Lower leg skin (tissue), 3 donors: ENCODE measurements at regions not wholly inside any gene's neighbourhood (a gene's known extent, or its start where the extent isn't known, plus 50 kb on each side); places are given as distances from the start of the nearest gene placed in this dataset.

ENCODE experiments used
- CTCF ChIP-seq, 3 donors: fragments of 450-650 bp; IDR thresholded peaks; one replicate each; pipeline ENCODE4 v1.5.1; 2016; ENCODE audit warnings: antibody characterized with exemption in 3 of 3, mild to moderate bottlenecking in 3 of 3, moderate library complexity in 2 of 3
- POLR2A ChIP-seq, 2 donors: fragments of 450-650 bp; IDR thresholded peaks; one replicate each; pipeline ENCODE4 v1.6.1; 2016 to 2017; ENCODE audit warnings: antibody characterized with exemption in 2 of 2, mild to moderate bottlenecking in 1 of 2, moderate library complexity in 1 of 2

DNA sequence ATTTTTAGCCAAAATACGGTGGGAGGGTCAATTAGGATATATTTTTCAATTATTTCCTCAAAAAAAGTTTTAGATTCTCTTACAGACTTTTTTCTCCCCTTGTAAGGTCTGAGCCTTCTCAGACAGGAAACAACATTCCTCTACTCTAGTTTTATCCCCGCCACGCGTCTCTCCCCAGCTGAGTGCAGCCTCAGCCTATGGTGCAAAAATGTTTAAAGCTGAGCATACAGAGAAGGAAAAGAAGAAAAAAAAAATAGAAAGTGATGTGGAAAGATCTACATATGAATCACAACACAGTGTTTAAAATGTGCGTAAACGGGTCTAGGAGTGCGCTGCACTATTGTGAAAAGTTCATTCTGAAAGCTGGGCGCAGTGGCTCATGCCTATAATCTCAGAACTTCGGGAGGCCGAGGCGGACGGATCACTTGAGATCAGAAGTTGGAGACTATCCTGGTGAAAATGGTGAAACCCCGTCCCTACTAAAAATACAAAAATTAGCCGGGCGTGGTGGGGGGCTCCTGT is 159.0 kb downstream of the TRIM27 start:
- no peak for TF ChIP-seq CTCF (IDR thresholded peaks at IDR 0.05)
- no peak for TF ChIP-seq POLR2A (IDR thresholded peaks at IDR 0.05)
